ENCODE measurements at regions not wholly inside any gene's neighbourhood (a gene's known extent, or its start where the extent isn't known, plus 50 kb on each side); places are given as distances from the start of the nearest gene placed in this dataset.

GRCh38 chr3:23728601-23729117 lies 77.1 kb upstream of the UBE2E1 start:
- TF ChIP-seq EP300 (IDR thresholded peaks at IDR 0.05; ENCODE audit: borderline replicate concordance in 1 of 2, control insufficient read depth in 1 of 2, low read depth in 2 of 2, low read length in 2 of 2) = no peak
- TF ChIP-seq SUZ12 (IDR thresholded peaks at IDR 0.05; ENCODE audit: unreplicated experiment) = no peak
- no peak for TF ChIP-seq EZH2 (IDR thresholded peaks at IDR 0.05; ENCODE audit: borderline replicate concordance, control insufficient read depth, low read depth, low read length)
- no peak for TF ChIP-seq CTCF (IDR thresholded peaks at IDR 0.05 in 2 of 3, conservative IDR thresholded peaks at IDR 0.05 in 1 of 3; ENCODE audit: control insufficient read depth in 2 of 3, extremely low read depth in 1 of 3, insufficient read depth in 1 of 3, low read depth in 3 of 3, low read length in 3 of 3)
- TF ChIP-seq POLR2AphosphoS5 (IDR thresholded peaks at IDR 0.05; ENCODE audit: low read length) = no peak
- no peak for TF ChIP-seq E2F8 (IDR thresholded peaks at IDR 0.05; ENCODE audit: low read depth, partially characterized antibody)
- no peak for TF ChIP-seq POLR2A (IDR thresholded peaks at IDR 0.05; ENCODE audit: low read depth, low read length)
- TF ChIP-seq BCLAF1 (IDR thresholded peaks at IDR 0.05) = no peak
- no peak for TF ChIP-seq FOS (IDR thresholded peaks at IDR 0.05; ENCODE audit: borderline replicate concordance, extremely low read depth, insufficient read length)
